Activated CD8-positive, alpha-beta memory T cell treated with anti-CD3 and anti-CD28 coated beads for 24 hours (primary cell): ENCODE measurements at regions not wholly inside any gene's neighbourhood (a gene's known extent, or its start where the extent isn't known, plus 50 kb on each side); places are given as distances from the start of the nearest gene placed in this dataset.

ENCODE experiments used
- DNase-seq: peaks from one replicate; pipeline ENCODE4 v3.0.0-alpha.2; 2020

DNA sequence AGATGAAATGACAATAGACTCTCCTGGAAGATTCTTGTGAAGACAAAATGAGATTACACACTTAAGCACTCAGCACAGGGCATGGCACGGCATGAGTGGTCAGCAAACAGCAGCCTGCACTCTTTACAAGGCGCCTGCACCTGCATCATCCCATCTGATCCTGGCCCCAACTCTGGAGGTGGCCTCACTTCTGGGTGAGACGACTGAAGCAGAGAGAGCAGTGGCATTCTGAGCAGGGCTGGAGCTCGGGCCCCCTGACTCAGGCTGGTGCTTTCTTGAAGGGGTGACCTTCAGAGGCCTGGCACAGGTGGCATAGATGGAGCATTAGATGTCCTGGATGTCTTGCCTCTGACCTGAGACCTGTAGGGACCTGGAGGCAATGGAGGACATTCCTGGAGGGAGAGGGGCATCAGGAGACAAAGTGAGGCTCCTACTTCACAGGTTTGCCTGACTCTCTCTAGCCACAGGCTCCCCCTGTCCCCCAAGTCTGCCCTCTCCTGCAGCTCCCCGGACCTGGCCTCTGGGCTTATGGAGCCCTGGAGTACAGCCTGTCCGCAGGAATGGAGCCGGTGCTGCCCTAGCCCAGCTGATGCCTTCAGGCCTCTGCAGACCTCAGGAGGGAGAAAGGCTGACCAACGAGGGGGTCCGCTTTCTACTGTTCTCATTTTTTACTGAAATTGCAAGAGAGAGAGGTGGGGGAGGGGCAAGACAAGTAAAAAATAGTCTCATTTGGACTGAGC, 65.5 kb upstream of the THY1 start:
- DNase-seq, result no peak

DNA sequence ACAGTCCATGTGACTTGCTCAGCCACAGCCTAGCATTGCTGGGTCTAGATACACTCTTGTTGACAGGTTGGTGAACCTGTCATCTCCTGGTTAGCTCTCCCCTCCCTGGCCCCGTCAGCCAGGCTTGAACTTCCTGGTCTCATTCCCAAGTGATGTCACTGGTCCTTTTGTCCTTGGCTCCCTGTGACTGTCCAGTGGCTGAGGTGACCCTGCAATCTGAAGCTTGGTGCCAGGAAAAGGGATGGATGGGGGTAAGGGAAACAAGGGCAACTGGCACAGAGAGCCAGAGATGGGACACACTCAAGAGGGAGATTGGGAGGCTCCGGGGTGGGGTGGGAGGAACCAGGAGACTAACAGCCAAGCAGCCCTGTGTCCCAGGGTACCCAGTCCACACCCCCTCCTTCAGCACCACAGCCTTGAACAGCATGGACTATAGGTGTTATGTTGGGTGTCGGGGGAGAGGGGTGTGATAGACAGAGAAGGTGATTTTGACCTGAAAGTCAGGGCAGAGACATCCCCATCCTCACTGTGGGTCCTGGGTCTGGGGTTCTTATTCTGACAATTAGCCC, 63.8 kb upstream of the THY1 start:
- DNase-seq, result peak; percentile 21

DNA sequence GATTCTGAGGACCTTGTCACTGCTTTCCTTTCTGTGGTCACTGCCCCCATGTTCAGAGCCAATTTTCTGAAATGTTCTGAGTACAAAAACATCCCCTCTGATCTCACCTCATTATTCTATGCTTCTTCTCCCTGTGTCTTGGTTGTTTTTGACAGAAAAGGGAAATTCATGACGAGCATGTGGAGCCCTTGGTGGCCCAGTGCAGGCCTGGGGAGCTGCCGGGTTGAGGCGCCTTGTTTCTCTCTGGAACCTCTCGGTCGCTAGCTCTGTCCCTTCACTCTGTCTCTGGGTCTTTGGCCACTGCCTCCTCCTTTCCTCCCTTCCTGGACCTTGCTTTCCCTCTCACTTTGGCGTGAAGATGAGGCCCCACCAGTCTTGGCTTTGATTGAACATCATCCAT, 63.0 kb upstream of the THY1 start:
- DNase-seq, result no peak

DNA sequence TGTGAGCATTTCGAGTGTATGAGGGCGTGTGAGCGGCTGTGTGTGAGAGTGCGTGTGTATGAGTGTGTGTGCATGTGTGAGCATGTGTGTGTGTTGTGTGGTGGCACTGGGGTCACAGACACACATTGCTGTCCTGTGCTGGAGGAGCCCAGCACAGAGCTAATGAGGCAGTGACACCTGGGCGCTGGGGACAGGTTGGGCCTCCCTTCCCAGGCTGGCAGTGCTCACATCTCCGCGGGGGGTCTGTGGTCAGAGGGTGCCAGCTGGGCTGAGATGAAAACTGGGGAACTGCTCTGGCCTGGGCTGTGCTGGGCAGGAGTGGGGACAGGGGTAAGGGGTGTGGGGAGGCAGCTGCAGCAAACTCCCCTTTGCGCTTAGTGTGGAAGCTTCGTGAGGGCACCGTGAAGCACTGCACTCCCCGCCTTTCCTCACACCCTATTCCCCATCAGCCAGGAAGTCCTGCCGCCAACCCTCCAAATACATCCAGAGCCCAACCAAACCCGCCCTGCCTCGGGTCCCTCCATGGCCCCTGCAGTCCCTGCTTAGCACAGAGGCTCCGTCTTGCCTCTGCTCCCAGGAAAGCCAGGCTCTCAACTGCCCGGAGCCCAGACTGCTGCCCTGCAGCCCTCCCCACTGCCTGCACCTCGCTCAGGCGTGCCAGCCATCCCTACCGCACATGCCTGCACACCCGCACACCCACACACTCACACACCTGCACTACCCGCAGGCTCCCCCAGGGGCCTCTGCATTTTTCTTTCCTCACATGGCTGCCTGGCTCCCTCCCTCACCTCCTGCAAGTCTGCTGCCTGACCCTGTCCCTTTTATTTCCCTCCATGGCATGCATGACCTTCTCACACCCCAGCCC, 62.0 kb upstream of the THY1 start:
- peak; percentile 52 for DNase-seq

DNA sequence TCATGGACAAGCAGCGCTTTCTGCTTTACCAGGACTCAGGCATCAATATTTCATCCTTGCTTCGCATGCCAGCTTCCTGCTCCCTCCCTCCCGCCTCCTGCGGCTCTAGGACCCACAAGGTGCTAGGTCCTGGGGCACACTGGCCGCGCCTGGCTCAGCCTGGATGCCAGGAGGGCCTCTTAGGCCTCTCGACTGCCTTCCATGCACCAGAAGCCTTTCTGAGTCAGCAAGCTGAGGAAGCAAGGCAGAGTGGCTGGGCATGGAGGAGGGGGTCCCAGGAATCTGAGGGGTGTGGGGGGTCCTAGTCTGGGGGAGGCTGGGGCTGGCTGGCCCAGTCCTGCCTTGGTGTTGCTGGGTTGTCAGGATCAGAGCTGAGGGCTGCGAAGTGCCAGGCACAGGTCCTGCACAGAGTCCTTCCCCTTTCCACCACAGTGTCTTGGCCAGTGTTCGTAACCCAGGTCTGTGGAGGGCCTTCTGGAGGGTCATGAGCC, 61.0 kb upstream of the THY1 start:
- DNase-seq, result peak; percentile 26

DNA sequence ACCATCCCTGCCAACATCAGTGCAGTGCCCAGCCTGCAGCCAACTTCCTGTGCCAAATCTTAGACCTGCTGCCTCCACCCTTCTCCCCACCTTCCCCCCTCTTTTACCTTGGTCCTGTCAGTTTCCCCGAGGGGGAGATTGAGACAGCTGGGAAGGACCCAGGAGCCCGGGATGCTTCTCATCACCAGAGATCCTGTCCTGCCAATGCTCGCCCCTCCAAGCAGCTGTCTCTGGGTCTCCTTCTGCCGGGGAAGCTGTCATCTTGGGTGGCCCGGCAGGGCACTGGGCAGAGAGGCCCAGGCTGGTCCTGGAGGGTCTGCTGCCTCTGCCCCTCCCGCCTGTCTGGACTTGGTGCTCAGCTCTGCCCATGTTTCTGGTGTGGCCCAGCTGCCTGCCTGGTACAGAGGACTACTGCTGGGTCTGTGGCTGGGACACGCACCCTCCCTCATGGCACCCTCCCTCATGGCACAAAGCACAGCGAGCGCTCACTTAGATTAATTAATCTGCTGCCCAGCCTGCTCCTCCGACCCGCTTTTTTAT, 60.4 kb upstream of the THY1 start:
- DNase-seq, result peak; percentile 19

DNA sequence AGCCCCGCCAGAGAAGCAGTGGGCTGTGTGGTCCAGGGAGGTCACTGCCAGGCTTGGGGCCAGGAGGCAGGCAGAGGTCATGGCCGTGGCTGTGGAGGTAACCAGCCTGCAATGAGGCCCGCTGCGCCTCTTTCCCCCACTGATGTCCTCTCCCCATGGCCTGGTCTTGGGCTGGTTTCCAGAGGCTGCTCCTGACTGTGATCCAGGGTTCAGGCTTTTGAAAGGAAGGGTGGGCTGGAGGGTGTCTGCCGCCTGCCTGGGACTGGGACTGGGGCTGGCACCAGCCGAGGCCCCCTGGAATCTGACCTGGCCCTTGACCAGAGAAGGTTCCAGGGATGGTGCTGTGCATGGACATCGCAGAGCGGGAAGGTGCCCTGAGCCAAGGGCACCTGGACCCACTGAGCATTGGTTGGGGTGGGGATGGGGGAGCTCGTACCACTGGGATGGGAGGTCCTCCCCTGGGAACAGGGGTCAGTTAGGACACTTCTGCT, 59.6 kb upstream of the THY1 start:
- DNase-seq, result no peak

DNA sequence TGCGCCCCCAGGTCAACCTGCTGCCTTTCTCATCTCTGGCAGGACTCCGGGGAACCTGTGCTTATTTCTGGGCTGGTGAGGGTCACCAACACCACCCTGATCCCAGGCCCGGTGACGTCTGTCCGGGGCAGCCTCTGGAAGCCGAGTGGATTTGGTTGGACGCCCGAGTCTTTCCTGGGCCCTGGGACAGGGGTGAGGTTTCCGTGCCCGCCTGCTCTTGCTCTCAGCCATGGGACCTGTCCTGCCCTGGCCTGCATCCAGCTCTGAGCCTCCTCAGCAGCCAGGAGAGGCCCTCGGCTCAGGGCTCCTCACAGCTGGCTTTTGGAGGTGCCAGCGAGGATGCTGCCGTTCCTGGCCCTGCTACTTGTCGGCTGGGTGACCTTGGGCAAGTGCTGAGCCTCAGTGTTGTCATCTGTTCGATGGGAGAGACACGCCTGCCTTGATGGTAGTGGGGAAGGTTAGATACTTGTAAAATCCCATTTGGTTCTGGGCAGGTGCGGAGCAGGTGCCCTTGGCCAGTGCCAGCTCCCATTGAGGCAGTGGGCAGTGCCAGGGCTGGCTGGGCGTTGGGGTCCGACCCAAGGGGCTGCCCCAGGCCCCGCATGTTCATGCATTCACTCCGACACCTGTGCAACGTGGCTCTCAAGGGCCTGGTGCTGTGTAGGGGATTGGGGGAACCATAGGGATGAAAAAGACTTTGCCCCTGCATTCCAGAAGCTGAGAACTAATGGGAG, 58.9 kb upstream of the THY1 start:
- DNase-seq, result no peak

DNA sequence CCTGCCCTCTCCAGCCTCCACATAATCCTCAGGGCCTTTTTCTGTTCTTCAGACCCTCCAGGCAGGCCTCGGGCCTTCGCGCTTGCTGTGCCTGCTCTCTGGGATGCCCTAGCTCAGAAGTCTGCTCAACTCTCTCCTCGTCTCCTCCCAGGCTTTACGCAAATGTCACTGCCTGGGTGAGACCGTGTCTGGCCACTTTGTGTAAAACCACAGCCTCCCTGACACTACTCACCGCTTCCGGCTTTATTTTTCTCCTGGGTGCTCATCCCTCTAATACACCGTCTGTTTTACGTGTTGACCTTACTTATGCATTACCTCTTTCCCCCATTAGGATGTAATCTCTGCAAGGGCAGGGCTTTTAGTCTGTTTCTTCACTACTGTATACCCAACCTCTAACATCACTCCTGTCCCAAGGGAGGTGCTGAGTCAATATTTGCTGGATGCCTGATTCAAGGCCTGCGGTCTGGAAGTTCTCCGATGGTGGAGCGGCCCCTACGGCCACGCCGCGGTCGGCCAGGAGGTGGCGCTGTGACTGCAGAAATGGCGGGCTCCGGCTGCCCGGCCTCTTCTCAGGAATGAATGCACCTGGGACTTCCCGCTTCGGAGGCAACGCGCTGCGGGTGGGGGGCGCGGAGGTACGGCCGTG, 58.2 kb upstream of the THY1 start:
- DNase-seq, result peak; percentile 91

DNA sequence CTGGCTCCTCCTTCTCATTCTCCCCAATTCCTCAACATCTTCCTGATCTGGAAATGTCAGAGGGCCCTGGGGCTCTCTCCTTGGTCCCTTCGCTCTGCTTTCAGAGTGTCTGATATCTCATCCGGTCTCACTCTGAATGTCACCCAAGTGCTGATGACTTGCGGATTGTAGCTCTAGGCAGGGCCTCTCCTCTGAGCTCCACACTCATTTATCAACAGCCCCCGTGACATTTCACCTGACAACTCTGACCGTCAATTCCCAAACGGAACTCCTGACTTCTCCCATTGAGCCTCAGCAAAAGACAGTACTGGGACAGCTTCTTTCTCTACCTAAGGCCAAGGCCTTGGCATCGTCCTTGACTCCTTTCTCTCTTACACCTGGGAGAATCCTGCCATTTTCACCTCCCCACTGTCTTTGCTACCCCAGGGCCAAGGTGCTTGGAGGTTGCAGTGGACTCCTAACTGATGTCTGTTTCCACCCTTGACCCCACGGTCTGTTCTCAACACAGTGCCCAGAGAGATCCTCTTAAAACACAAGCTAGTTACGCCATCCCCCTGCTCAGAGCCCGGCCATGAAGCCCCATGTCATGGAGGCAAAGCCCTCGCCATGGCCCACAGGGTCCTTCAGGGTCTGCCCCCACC, 57.5 kb upstream of the THY1 start:
- DNase-seq, result peak; percentile 21

DNA sequence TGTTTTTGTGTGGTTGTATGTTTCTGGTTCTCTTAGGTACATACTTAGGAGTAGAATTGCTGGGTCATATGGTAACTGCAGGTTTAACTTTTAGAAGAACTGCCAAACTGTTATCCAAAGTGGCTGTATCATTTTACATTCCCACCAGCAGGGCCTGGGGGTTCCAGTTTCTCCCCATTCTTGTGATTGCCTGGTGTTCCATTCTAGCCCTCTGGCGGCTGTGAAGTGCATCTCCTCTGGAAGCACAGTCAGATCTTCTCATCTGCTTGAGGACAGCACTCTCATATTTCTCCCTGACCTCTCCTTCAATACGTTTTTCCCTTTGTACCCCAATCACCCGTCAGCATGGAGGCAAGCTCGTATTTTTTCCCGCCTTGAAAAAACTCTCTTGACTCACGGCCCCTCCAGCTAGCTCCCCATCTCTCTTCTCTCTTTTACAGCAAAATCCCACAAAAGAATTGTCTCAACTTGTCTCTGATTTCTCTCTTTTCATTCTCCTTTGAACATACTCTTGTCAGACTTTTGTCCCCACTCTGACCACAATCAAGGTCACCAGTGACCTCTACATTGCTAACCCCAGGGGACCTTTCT, 56.8 kb upstream of the THY1 start:
- peak; percentile 32 for DNase-seq

DNA sequence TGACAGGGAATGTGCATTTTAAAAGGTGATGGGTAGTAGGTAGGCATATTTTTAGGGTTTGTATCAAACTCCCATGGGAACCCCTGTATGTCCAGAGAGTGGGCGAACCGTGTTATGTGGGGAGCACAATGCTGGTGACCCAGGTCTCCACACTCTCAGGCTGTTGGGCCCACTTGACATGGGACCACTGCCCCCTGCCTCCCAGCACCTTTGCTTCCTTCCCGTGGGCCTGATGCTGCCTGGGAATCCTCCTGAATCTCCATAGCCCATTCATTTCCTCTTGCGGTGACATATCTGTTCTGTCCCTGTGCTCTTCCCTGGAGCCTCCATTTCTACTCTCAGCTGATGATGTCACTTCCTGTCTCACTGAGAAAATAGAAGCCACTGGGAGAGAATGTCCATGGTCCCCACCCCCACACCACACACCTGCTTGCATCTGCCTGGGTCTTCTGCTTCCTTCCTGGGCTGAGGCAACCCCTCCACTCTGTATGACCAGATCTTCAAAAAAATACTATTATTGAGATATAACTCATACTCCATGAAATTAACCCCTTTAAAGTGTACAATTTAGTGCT, 55.8 kb upstream of the THY1 start:
- DNase-seq, result peak; percentile 26

DNA sequence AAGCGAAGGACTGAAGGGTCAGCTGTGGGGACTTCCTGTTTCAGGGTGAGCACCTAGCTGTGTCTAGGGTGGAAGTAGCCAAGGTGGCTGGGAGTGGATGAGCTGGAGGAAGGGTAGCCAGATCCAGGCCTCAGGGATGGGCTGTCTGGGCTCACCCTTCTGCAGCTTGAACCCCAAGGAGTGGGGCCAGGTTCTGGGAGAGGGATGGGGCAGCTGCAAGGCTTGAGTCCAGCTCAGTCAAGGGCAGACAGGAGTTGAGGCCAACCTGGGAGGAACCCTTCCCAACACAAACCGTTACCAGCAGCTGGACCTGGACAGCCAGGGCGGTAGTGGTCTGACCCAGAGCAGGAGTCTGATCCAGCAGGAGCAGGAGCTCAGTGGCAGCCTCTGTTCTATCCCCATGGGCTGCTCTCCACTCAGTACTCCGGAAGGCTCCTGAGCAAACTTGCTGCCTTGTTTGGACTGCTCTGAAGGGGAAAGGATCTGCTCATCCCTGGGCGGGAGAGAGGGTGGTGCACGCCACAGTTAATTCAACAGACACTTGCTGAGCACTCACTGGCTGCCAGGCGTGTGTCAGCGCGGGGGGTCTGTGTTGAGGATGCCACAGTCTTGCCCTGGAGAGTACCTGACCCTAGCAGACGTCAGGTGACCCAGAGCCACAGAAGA, 53.8 kb upstream of the THY1 start:
- DNase-seq, result peak; percentile 48

DNA sequence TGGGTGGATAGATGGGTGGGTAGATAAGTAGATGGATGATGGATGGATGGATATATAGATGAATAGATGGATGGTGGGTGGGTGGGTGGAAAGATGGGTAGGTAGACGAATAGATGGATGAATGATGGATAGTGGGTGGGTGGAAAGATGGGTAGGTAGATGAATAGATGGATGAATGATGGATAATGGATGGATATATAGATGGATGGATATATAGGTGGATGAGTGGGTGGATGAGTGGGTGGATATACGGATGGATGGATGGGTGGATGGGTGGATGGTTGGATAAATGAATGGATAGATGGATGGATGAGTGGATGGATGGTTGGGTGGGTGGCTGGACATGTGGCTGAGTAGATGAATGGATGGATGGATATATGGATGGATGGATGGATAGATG, 53.1 kb upstream of the THY1 start:
- DNase-seq, result no peak

DNA sequence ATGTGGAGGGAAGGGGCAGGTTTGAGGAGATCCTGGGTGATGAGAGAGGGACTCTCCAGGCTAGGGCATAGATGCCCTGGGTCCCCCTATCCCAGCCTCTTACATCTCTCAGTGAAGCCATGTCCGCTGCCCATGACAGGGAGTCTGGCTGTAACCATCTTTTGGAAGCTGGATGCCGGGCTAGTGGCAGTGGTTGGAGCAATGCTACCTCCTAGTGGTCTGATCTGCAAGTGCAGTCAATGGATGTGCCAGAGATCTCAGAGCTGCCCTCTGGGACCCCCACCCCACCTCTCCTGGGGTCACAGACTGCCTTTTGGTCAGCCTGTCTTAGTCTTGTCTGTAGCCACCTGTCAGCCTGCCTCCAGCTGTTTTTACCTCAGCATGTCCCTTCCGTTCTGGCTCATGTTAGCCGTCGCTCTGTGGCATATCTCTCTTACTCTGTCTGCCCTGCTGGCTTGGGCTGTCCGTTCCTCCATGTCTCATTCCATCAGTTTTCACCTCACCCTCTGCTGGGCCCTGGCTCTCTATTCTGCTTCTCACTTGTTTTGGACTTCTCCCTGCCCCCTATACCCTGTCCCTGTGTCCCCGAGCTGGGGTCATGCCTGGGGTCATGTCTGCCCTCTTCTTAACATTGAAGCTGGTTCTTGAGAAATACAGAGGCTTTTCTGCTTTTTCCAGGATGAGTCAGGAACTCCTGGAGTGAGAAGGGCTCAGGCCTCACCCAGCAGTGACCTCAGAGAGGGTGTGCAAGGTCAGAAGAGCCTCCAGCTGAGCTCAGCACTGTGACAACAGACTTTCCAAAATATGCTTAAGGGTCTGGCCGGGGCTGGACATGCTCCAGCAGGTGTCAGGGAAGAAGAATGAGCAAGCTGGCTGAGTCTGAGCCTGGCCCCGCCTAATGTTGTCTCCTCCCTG, 52.0 kb upstream of the THY1 start:
- peak; percentile 77 for DNase-seq

DNA sequence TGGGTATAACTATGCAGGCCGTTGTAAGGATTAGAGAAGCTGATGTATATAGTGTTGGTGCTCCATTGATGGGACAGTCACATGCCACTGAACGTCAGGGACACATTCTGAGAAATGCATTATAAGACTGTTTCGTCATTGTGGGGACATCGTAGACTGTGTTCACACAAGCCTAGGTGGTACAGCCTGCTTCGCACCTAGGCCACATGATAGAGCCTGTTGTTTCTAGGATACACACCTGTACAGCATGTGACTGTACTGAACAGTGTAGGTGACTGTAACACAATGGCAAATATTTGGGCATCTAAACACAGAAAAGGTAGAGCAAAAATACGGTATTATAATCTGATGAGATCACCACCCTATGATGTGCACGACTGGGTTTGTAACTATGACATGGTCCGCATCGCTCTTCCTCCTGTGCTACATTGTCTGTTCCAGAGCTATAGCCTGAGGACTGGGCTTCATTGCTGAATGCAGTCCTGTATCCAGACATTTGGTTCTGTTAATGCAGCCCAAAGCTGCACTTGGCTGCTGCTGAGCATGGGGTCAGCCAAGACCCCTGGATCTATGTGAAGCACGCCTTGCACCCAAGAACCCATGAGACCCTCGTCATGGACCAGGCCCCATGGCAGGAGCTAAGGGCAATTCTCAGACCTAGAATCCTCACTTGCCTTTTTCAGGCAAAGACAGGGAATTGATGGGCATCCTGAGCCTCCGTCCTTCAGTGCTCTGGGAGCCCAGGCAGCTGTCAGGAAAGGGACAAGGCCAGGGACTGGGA, 51.1 kb upstream of the THY1 start:
- DNase-seq, result peak; percentile 37

DNA sequence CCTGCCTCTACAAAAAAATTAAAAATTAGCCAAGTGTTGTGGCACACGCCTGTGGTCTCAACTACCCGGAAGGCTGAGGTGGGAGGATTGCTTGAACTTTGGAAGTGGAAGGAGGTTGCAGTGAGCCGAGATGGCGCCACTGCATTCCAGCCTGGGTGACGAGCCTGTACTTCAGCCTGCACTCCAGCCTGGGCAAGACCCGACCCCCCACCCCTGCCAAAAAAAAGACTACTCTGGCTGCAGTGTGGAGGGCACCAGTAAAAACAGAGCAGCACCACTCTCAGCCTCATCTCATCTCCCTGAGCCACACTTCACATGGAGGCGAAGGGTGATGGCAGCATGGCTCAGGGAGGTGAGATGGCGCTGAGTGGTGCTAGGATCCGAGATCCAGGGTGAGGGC, 50.3 kb upstream of the THY1 start:
- DNase-seq, result no peak

DNA sequence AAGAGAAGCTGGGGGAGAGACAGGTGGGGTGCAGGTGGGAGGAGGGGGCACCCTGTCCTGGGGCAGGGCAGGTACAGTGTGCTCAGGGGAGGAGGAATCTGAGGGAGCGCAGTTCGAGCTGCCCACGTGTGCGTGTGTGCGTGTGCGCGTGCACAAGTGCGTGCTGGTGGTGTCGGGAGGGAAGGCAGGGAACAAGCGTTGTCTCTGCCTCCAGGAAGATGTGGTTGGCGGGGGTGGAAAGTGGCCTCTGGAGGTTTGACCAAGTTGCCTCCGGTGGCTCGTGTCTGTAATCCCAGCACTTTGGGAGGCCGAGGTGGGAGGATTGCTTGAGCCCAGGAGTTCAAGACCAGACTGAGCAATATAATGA, 49.9 kb upstream of the THY1 start:
- peak; percentile 17 for DNase-seq
